GM12865 (cell line): ENCODE measurements at regions not wholly inside any gene's neighbourhood (a gene's known extent, or its start where the extent isn't known, plus 50 kb on each side); places are given as distances from the start of the nearest gene placed in this dataset.

Experiments
- DNase-seq: peaks from one replicate; pipeline ENCODE4 v3.0.0; 2010; ENCODE audit warnings: low read depth
- H3K4me3 ChIP-seq: 2 replicates; pipeline ENCODE4 v1.5.1; 2011; ENCODE audit warnings: mild to moderate bottlenecking, low read depth, low read length, control low read depth
- CTCF ChIP-seq: IDR thresholded peaks from 2 replicates; pipeline ENCODE4 v1.5.1; 2011; ENCODE audit warnings: low read length, control low read depth, low read depth, inconsistent platforms; ENCODE audit not compliant: insufficient read depth; ENCODE audit errors: missing control alignments

GRCh38 chr5:3833566-3833965, 237.9 kb downstream of the IRX1 start:
- TF ChIP-seq CTCF: no peak
- H3K4me3 ChIP-seq: no peak overlapping the region

GRCh38 chr5:3835811-3836210, 240.2 kb downstream of the IRX1 start:
- no peak for DNase-seq
- no peak for TF ChIP-seq CTCF
- no peak overlapping the region for H3K4me3 ChIP-seq

More at GRCh38 chr5:3833566-3833965, 237.9 kb downstream of the IRX1 start:
- DNase-seq: no peak

- no peak overlapping the region for H3K4me3 ChIP-seq
- TF ChIP-seq CTCF: no peak
- DNase-seq: no peak
These were observed 240.9 kb downstream of the IRX1 start for GRCh38 chr5:3836528-3836927.

- DNase-seq: no peak
- TF ChIP-seq CTCF: no peak
- H3K4me3 ChIP-seq: no peak overlapping the region
These were observed 241.9 kb downstream of the IRX1 start for GRCh38 chr5:3837506-3837905.

GRCh38 chr5:3839151-3839550, 243.5 kb downstream of the IRX1 start:
- no peak for DNase-seq
- no peak overlapping the region for H3K4me3 ChIP-seq
- TF ChIP-seq CTCF: no peak

- no peak overlapping the region for H3K4me3 ChIP-seq
- TF ChIP-seq CTCF: no peak
- DNase-seq: no peak
These were observed 247.0 kb downstream of the IRX1 start for GRCh38 chr5:3842591-3842990.

- no peak for DNase-seq
- no peak overlapping the region for H3K4me3 ChIP-seq
- TF ChIP-seq CTCF: no peak
These were observed 248.1 kb downstream of the IRX1 start for GRCh38 chr5:3843706-3844105.
